ENCODE measurements at regions not wholly inside any gene's neighbourhood (a gene's known extent, or its start where the extent isn't known, plus 50 kb on each side); places are given as distances from the start of the nearest gene placed in this dataset.

DNA sequence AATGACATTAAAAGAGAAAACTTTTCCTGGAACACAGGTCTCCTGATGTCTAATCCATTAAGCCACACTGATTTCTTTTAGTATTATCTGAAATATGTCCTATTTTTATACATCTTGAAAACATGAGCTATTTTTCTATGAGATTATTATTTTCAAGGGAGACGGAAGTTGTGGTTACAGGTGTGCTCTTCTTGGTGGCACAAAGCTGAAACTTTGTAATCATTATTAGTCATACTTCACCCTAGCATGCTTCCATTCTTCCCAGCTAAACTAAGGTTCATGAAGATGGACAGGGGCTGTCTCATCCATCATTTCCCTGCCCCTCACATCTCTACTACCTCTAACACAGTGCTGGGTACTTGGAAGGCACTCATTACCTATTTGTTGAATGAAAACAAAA is 85.6 kb upstream of the POU1F1 start:
- no peaks in the 10 kb centered on the region for H3K36me3 ChIP-seq (ENCODE audit: control insufficient read depth, insufficient read depth, low read length)
- no peak overlapping the region for H2BK5ac ChIP-seq (ENCODE audit: low read depth, low read length, poor library complexity, severe bottlenecking)
- no peak overlapping the region for H2AK9ac ChIP-seq (replicated peaks; ENCODE audit: low read depth, low read length, poor library complexity)
- ChIA-PET POLR2A (ENCODE audit: unreplicated experiment) (no interaction called here), CTCF (interaction anchor here (1.8 kb wide), 1 partner anchor 10 kb away, joined by 7 read pairs; no protein-coding TSS in a partner anchor)
- H3K14ac ChIP-seq (replicated peaks; ENCODE audit: low read depth, low read length) = no peak overlapping the region
- DNase-seq (no peak), ATAC-seq (ENCODE audit: low read depth) (no peak)
- intact Hi-C loops (cut with micrococcal nuclease) = no loop called here
- H3K27ac ChIP-seq (ENCODE audit: insufficient read depth, low read length) = no peak overlapping the region
- H2BK15ac ChIP-seq (ENCODE audit: low read depth, low read length) = no peak overlapping the region
- H3K4ac ChIP-seq (ENCODE audit: low read depth, low read length) = no peak overlapping the region
- H4K20me1 ChIP-seq (ENCODE audit: insufficient read depth, low read length) = no peaks in the 10 kb centered on the region
- no peaks in the 10 kb centered on the region for H3K27me3 ChIP-seq (ENCODE audit: control insufficient read depth, insufficient read depth, low read length)
- no peak overlapping the region for H2BK20ac ChIP-seq (ENCODE audit: low read depth, low read length)
- no peak overlapping the region for H3K4me2 ChIP-seq (ENCODE audit: low read depth, low read length)
- H2BK120ac ChIP-seq (ENCODE audit: low read depth, low read length) = no peak overlapping the region
- no TSS peak for BruUV-seq (replicated peaks)
- H3K4me1 ChIP-seq (ENCODE audit: control insufficient read depth, insufficient read depth, low read length) = no peaks in the 10 kb centered on the region
- no peak overlapping the region for H3K23ac ChIP-seq (ENCODE audit: low read depth, low read length)
- no peak overlapping the region for H4K8ac ChIP-seq (ENCODE audit: low read depth in 2 of 2, low read length in 2 of 2)
- H3K18ac ChIP-seq (ENCODE audit: low read depth, low read length) = no peak overlapping the region
- H2AFZ ChIP-seq (replicated peaks; ENCODE audit: low read length, poor library complexity) = no peak overlapping the region
- no peak overlapping the region for H4K5ac ChIP-seq (ENCODE audit: low read depth, low read length)
- no peak overlapping the region for H3K56ac ChIP-seq (ENCODE audit: extremely low read depth, insufficient read depth, low read length)
- in situ Hi-C loops (cut with MboI; ENCODE audit: low sequenced_read_pairs) = no loop called here
- no peak overlapping the region for H2AK5ac ChIP-seq (ENCODE audit: low read depth, low read length)
- H3K9ac ChIP-seq (ENCODE audit: low read depth, low read length) = no peak overlapping the region
- dilution Hi-C loops (cut with HindIII; ENCODE audit: low sequenced_read_pairs, unreplicated experiment) = no loop called here
- H3K4me3 ChIP-seq (ENCODE audit: insufficient read depth, low read depth, low read length) = no peak overlapping the region
- no peaks in the 10 kb centered on the region for H3K9me1 ChIP-seq (ENCODE audit: insufficient read depth, low read length)
- H4K91ac ChIP-seq (ENCODE audit: insufficient read depth, low read depth, low read length) = no peak overlapping the region
- no CpG with 5 or more reads among the region's 1 CpG for WGBS, 2 experiments (ENCODE audit: extremely low coverage in 2 of 2, insufficient read length in 1 of 2)
- H3K79me1 ChIP-seq (ENCODE audit: low read depth in 1 of 2, low read length in 2 of 2) = no peaks in the 10 kb centered on the region
- no peak for TF ChIP-seq CEBPB (IDR thresholded peaks at IDR 0.05; ENCODE audit: low read depth, low read length)
- no peaks in the 10 kb centered on the region for H3K9me3 ChIP-seq (ENCODE audit: control insufficient read depth, insufficient read depth, low read length)

All from IMR-90 (cell line).